H1 (cell line): ENCODE measurements at regions not wholly inside any gene's neighbourhood (a gene's known extent, or its start where the extent isn't known, plus 50 kb on each side); places are given as distances from the start of the nearest gene placed in this dataset.

Experiments
- CTCF ChIA-PET: fragments of 300-600 bp; sonication (Branson Sonifier 250); formaldehyde crosslinking; loops from one replicate; lab custom pipeline; 2021; ENCODE audit not compliant: partially characterized antibody; lab: Charles Lee
- POLR2A ChIA-PET: fragments of 300-600 bp; sonication (Branson Sonifier 250); formaldehyde crosslinking; loops from one replicate; lab custom pipeline; 2021; ENCODE audit warnings: inconsistent platforms; ENCODE audit not compliant: partially characterized antibody; lab: Charles Lee
- DNase-seq, 2 experiments: peaks; one replicate each; pipeline versions ENCODE4 v3.0.0 to v3.0.0-alpha.2; 2010 to 2022; ENCODE audit warnings: low spot score in 2 of 2, low read depth in 1 of 2, mixed read lengths in 1 of 2
- FAIRE-seq: peaks from 2 replicates; lab custom pipeline; 2011; peaks lifted over from hg19 to GRCh38; lab: Jason Lieb, UNC
- H2AFZ ChIP-seq: 2 replicates; pipeline ENCODE4 v1.8.1; 2012; ENCODE audit warnings: low read length, inconsistent platforms
- H2AK5ac ChIP-seq: 2 replicates; pipeline ENCODE4 v1.6.1; 2013; ENCODE audit warnings: low read depth, low read length
- H2BK120ac ChIP-seq: replicated peaks from 2 replicates; pipeline ENCODE3; 2013; ENCODE audit warnings: low read depth, low read length, inconsistent platforms
- H2BK12ac ChIP-seq: 2 replicates; pipeline ENCODE4 v1.6.1; 2013; ENCODE audit warnings: low read depth, low read length
- H2BK15ac ChIP-seq: 2 replicates; pipeline ENCODE4 v1.6.1; 2013; ENCODE audit warnings: low read length
- H2BK20ac ChIP-seq: 2 replicates; pipeline ENCODE4 v1.6.1; 2013; ENCODE audit warnings: low read length
- H2BK5ac ChIP-seq: 2 replicates; pipeline ENCODE4 v1.6.1; 2013; ENCODE audit warnings: low read depth, low read length
- H3K14ac ChIP-seq: 2 replicates; pipeline ENCODE4 v1.6.1; 2013; ENCODE audit warnings: inconsistent platforms; ENCODE audit not compliant: insufficient read length
- H3K18ac ChIP-seq: 2 replicates; pipeline ENCODE4 v1.6.1; 2013; ENCODE audit warnings: low read length; ENCODE audit errors: extremely low read depth
- H3K23ac ChIP-seq: 2 replicates; pipeline ENCODE4 v1.6.1; 2013; ENCODE audit warnings: inconsistent platforms; ENCODE audit not compliant: insufficient read length
- H3K23me2 ChIP-seq: 2 replicates; pipeline ENCODE4 v1.6.1; 2013; ENCODE audit warnings: low read depth, low read length
- H3K27ac ChIP-seq: 2 replicates; pipeline ENCODE4 v1.6.1; 2011; ENCODE audit warnings: low read depth, low read length, inconsistent platforms
- H3K27me3 ChIP-seq, 4 experiments: replicated peaks in 1 of 4; 1 replicate in 1 of 4; 2 replicates in 3 of 4; pipeline versions ENCODE4 v1.6.1 to v1.8.1; 2011 to 2013; ENCODE audit warnings: low read length in 3 of 4, mild to moderate bottlenecking in 3 of 4, inconsistent platforms in 2 of 4, mixed read lengths in 2 of 4, moderate library complexity in 1 of 4; ENCODE audit not compliant: control insufficient read depth in 3 of 4, insufficient read depth in 3 of 4; ENCODE audit errors: extremely low read depth in 1 of 4
- H3K36me3 ChIP-seq, 4 experiments: 2 replicates each; pipeline versions ENCODE4 v1.6.1 to v1.8.1; 2011 to 2013; ENCODE audit warnings: mild to moderate bottlenecking in 4 of 4, low read length in 3 of 4, moderate library complexity in 2 of 4, control low read depth in 1 of 4, inconsistent platforms in 1 of 4; ENCODE audit not compliant: insufficient read depth in 4 of 4, control insufficient read depth in 2 of 4
- H3K4ac ChIP-seq: replicated peaks from 2 replicates; pipeline ENCODE3; 2013; ENCODE audit warnings: low read length, low read depth, mixed read lengths, inconsistent platforms; ENCODE audit not compliant: insufficient read length
- H3K4me1 ChIP-seq, 4 experiments: replicated peaks in 1 of 4; 1 replicate in 1 of 4; 2 replicates in 3 of 4; pipeline versions ENCODE4 v1.6.1 to v1.8.1; 2011 to 2013; ENCODE audit warnings: low read length in 3 of 4, inconsistent platforms in 2 of 4, mixed read lengths in 1 of 4; ENCODE audit not compliant: insufficient read depth in 4 of 4, control insufficient read depth in 3 of 4
- H3K4me2 ChIP-seq, 2 experiments: 2 replicates each; pipeline versions ENCODE4 v1.6.1 to v1.8.1; 2011 to 2013; ENCODE audit warnings: low read depth in 2 of 2, low read length in 2 of 2, control low read depth in 1 of 2, inconsistent platforms in 1 of 2, mild to moderate bottlenecking in 1 of 2; ENCODE audit not compliant: insufficient read depth in 1 of 2
- H3K4me3 ChIP-seq, 4 experiments: fragments of 200-600, 300-600 bp in 1 of 4; sonication (generic), shearing (Covaris generic), sonication (Bioruptor Twin) in 1 of 4; 2 replicates each; pipeline versions ENCODE4 v1.5.1 to v1.8.1; 2011 to 2016; ENCODE audit warnings: low read length in 4 of 4, low read depth in 3 of 4, control low read depth in 2 of 4, inconsistent platforms in 2 of 4, mild to moderate bottlenecking in 2 of 4, mixed read lengths in 1 of 4, moderate library complexity in 1 of 4; ENCODE audit not compliant: insufficient read depth in 2 of 4; ENCODE audit errors: extremely low read depth in 1 of 4
- H3K56ac ChIP-seq: replicated peaks from 2 replicates; pipeline ENCODE3; 2013; ENCODE audit warnings: low read depth, mild to moderate bottlenecking, mixed read lengths, low read length, inconsistent platforms; ENCODE audit not compliant: insufficient read length
- H3K79me1 ChIP-seq: 2 replicates; pipeline ENCODE4 v1.6.1; 2013; ENCODE audit warnings: low read depth, low read length, control low read depth
- H3K79me2 ChIP-seq, 2 experiments: 2 replicates each; pipeline versions ENCODE4 v1.6.1 to v1.8.1; 2012 to 2013; ENCODE audit warnings: low read length in 2 of 2, mild to moderate bottlenecking in 2 of 2, inconsistent platforms in 1 of 2; ENCODE audit not compliant: insufficient read depth in 2 of 2, control insufficient read depth in 1 of 2
- H3K9ac ChIP-seq, 4 experiments: replicated peaks in 1 of 4; 1 replicate in 1 of 4; 2 replicates in 3 of 4; pipeline versions ENCODE4 v1.6.1 to v1.8.1; 2011 to 2013; ENCODE audit warnings: low read depth in 3 of 4, low read length in 3 of 4, control low read depth in 2 of 4, mild to moderate bottlenecking in 2 of 4, moderate library complexity in 2 of 4, inconsistent platforms in 1 of 4; ENCODE audit errors: extremely low read depth in 1 of 4
- H3K9me3 ChIP-seq, 2 experiments: 2 replicates each; pipeline versions ENCODE4 v1.6.1 to v1.8.1; 2012 to 2013; ENCODE audit warnings: mild to moderate bottlenecking in 2 of 2, moderate library complexity in 2 of 2, control low read depth in 1 of 2, inconsistent platforms in 1 of 2, low read depth in 1 of 2, low read length in 1 of 2, mixed read lengths in 1 of 2; ENCODE audit not compliant: insufficient read depth in 2 of 2
- H4K20me1 ChIP-seq, 2 experiments: replicated peaks in 1 of 2; 2 replicates each; pipeline versions ENCODE3 to v1.8.1; 2011 to 2013; ENCODE audit warnings: inconsistent platforms in 2 of 2, low read length in 2 of 2, mild to moderate bottlenecking in 1 of 2; ENCODE audit not compliant: insufficient read depth in 2 of 2, control insufficient read depth in 1 of 2
- H4K5ac ChIP-seq: 2 replicates; pipeline ENCODE4 v1.6.1; 2013; ENCODE audit warnings: low read length, low read depth, mixed read lengths, inconsistent platforms; ENCODE audit not compliant: insufficient read length
- H4K8ac ChIP-seq: 2 replicates; pipeline ENCODE4 v1.8.0; 2013; ENCODE audit warnings: mild to moderate bottlenecking, moderate library complexity, low read length, inconsistent platforms; ENCODE audit not compliant: insufficient read depth; ENCODE audit errors: extremely low read depth
- H4K91ac ChIP-seq: replicated peaks from 2 replicates; pipeline ENCODE3; 2013; ENCODE audit warnings: low read length, mixed read lengths, inconsistent platforms; ENCODE audit not compliant: insufficient read length
- BRCA1 ChIP-seq: IDR thresholded peaks from 2 replicates; pipeline ENCODE4 v1.6.1; 2012; ENCODE audit warnings: low read depth, low read length, improper control_type of control experiment
- CBX5 ChIP-seq: fragments of 300-800, 300-1000 bp; sonication (generic); IDR thresholded peaks from 2 replicates; pipeline ENCODE4 v1.7.1; 2016; ENCODE audit warnings: antibody characterized with exemption, low read length, low read depth
- HDAC2 ChIP-seq, 2 experiments: fragments of 300-600 bp in 1 of 2; sonication (generic) in 1 of 2; IDR thresholded peaks; 2 replicates each; pipeline ENCODE4 v1.6.1; 2011 to 2012; ENCODE audit warnings: low read depth in 2 of 2, low read length in 2 of 2, mild to moderate bottlenecking in 2 of 2, moderate library complexity in 2 of 2, borderline replicate concordance in 1 of 2, inconsistent platforms in 1 of 2
- HDAC6 ChIP-seq: IDR thresholded peaks from one replicate; pipeline ENCODE4 v1.7.1; 2012; ENCODE audit warnings: low read depth, mild to moderate bottlenecking, inconsistent platforms, low read length, moderate library complexity
- JUN ChIP-seq: IDR thresholded peaks from 2 replicates; pipeline ENCODE4 v1.6.1; 2011; ENCODE audit warnings: low read depth, mild to moderate bottlenecking, improper control_type of control experiment, low read length
- JUND ChIP-seq: IDR thresholded peaks from 2 replicates; pipeline ENCODE4 v1.6.1; 2011; ENCODE audit warnings: mild to moderate bottlenecking, improper control_type of control experiment, low read length
- MAFK ChIP-seq: IDR thresholded peaks from 2 replicates; pipeline ENCODE4 v1.6.1; 2012; ENCODE audit warnings: low read depth, mild to moderate bottlenecking, improper control_type of control experiment, low read length
- POU5F1 ChIP-seq: IDR thresholded peaks from 2 replicates; pipeline ENCODE4 v1.6.1; 2011; ENCODE audit warnings: low read depth, mild to moderate bottlenecking, low read length, moderate library complexity
- RAD21 ChIP-seq, 2 experiments: IDR thresholded peaks in 1 of 2; conservative IDR thresholded peaks in 1 of 2; 2 replicates each; pipeline ENCODE4 v1.6.1; 2011; ENCODE audit warnings: low read depth in 2 of 2, low read length in 2 of 2, improper control_type of control experiment in 1 of 2, inconsistent platforms in 1 of 2, mild to moderate bottlenecking in 1 of 2, moderate library complexity in 1 of 2
- SIX5 ChIP-seq: IDR thresholded peaks from 2 replicates; pipeline ENCODE4 v1.6.1; 2011; ENCODE audit warnings: mild to moderate bottlenecking, low read depth, low read length
- SP4 ChIP-seq: IDR thresholded peaks from 2 replicates; pipeline ENCODE4 v1.6.1; 2012; ENCODE audit warnings: low read length, inconsistent platforms
- TAF1 ChIP-seq: IDR thresholded peaks from 2 replicates; pipeline ENCODE4 v1.6.1; 2011; ENCODE audit warnings: mild to moderate bottlenecking, low read depth, low read length
- YY1 ChIP-seq: IDR thresholded peaks from 2 replicates; pipeline ENCODE4 v1.6.1; 2011; ENCODE audit warnings: low read depth, mild to moderate bottlenecking, low read length
- WGBS, 2 experiments: shearing (Covaris generic) in 1 of 2; methylation state at CpG; one replicate each; pipeline versions ENCODE4 v1.1.6 to v1.1.7; 2013 to 2015; ENCODE audit warnings: low lambda C conversion rate in 2 of 2, mixed read lengths in 2 of 2, inconsistent platforms in 1 of 2, low coverage in 1 of 2, missing lambda C conversion rate in 1 of 2; ENCODE audit not compliant: insufficient replicate concordance in 2 of 2, insufficient coverage in 1 of 2, insufficient read length in 1 of 2; ENCODE audit errors: extremely low coverage in 1 of 2, missing lambda C conversion rate in 1 of 2; 5-methylcytosine and 5-hydroxymethylcytosine counted together

- ChIA-PET CTCF (no interaction called here), POLR2A (no interaction called here)
- no peak overlapping the region for H4K5ac ChIP-seq
- DNase-seq (no peak), FAIRE-seq (no peak)
- no peak overlapping the region for H3K18ac ChIP-seq
- H3K56ac ChIP-seq, result no peak overlapping the region
- no peak overlapping the region for H2AFZ ChIP-seq
- no peaks in the 10 kb centered on the region for H3K79me1 ChIP-seq
- no peaks in the 10 kb centered on the region for H3K36me3 ChIP-seq
- H3K23ac ChIP-seq, result no peak overlapping the region
- no peak overlapping the region for H2BK15ac ChIP-seq
- no peak overlapping the region for H3K4me3 ChIP-seq
- no peaks in the 10 kb centered on the region for H3K23me2 ChIP-seq
- no peaks in the 10 kb centered on the region for H3K79me2 ChIP-seq
- H2BK12ac ChIP-seq, result no peak overlapping the region
- H3K9ac ChIP-seq, result no peak overlapping the region
- no peaks in the 10 kb centered on the region for H3K9me3 ChIP-seq
- H3K4ac ChIP-seq, result no peak overlapping the region
- H3K27ac ChIP-seq, result no peak overlapping the region
- no peaks in the 10 kb centered on the region for H3K27me3 ChIP-seq
- no peaks in the 10 kb centered on the region for H4K20me1 ChIP-seq
- no peak overlapping the region for H2BK20ac ChIP-seq
- H2AK5ac ChIP-seq, result no peak overlapping the region
- no peak overlapping the region for H3K14ac ChIP-seq
- no peak overlapping the region for H2BK120ac ChIP-seq
- no peaks in the 10 kb centered on the region for H3K4me1 ChIP-seq
- 92% methylated on average over 5 of the region's 5 CpGs; no CpG with 5 or more reads in 1 of the 2 experiments for WGBS, 2 experiments
- no peak overlapping the region for H3K4me2 ChIP-seq
- no peak overlapping the region for H2BK5ac ChIP-seq
- no peak overlapping the region for H4K91ac ChIP-seq
- no peak overlapping the region for H4K8ac ChIP-seq
- TF ChIP-seq TAF1, result no peak
- TF ChIP-seq BRCA1, result no peak
- no peak for TF ChIP-seq YY1
- TF ChIP-seq SIX5, result no peak
- TF ChIP-seq CBX5, result no peak
- TF ChIP-seq HDAC6, result no peak
- TF ChIP-seq SP4, result no peak
- TF ChIP-seq RAD21 (IDR thresholded peaks at IDR 0.05 in 1 of 2, conservative IDR thresholded peaks at IDR 0.05 in 1 of 2; ENCODE audit: low read depth in 2 of 2, low read length in 2 of 2), result no peak
- no peak for TF ChIP-seq JUND
- TF ChIP-seq JUN, result no peak
- TF ChIP-seq MAFK, result no peak
- no peak for TF ChIP-seq HDAC2 (IDR thresholded peaks at IDR 0.05; ENCODE audit: borderline replicate concordance in 1 of 2, low read depth in 2 of 2, low read length in 2 of 2)
- no peak for TF ChIP-seq POU5F1
Measured at GRCh38 chr1:72705921-72706320, 423.6 kb upstream of the NEGR1 start.
